ENCODE measurements at regions not wholly inside any gene's neighbourhood (a gene's known extent, or its start where the extent isn't known, plus 50 kb on each side); places are given as distances from the start of the nearest gene placed in this dataset.

- intact Hi-C loops (cut with micrococcal nuclease): no loop called here
- Mint-ChIP-seq H3K9me3 (no peaks in the 10 kb centered on the region), H3K36me3 (ENCODE audit: low read depth) (no peaks in the 10 kb centered on the region), H3K4me3 (no peak overlapping the region), H3K27me3 (no peaks in the 10 kb centered on the region), H3K27ac (no peak overlapping the region), H3K4me1 (ENCODE audit: low read depth) (peaks cover 30% of the 10 kb centered on the region)
- TF ChIP-seq CTCF (IDR thresholded peaks at IDR 0.05): no peak
- ATAC-seq (no peak), DNase-seq (no peak)
- ChIA-PET CTCF (interaction anchor here (1.4 kb wide), 1 partner anchor 40 kb away, joined by 3 read pairs; no protein-coding TSS in a partner anchor), POLR2A (no interaction called here)
These were observed 72.0 kb upstream of the KLF13 start for GRCh38 chr15:31254431-31255175.

- H3K4me1 Mint-ChIP-seq (ENCODE audit: low read depth): peaks cover 30% of the 10 kb centered on the region
- H3K27me3 Mint-ChIP-seq: no peaks in the 10 kb centered on the region
- no peak overlapping the region for H3K27ac Mint-ChIP-seq
- no peaks in the 10 kb centered on the region for H3K9me3 Mint-ChIP-seq
- intact Hi-C loops (cut with micrococcal nuclease): no loop called here
- TF ChIP-seq CTCF (IDR thresholded peaks at IDR 0.05): no peak
- ChIA-PET POLR2A (no interaction called here), CTCF (interaction anchor here (2.1 kb wide), 1 partner anchor 40 kb away, joined by 5 read pairs; no protein-coding TSS in a partner anchor)
- H3K36me3 Mint-ChIP-seq (ENCODE audit: low read depth): no peaks in the 10 kb centered on the region
- no peak for ATAC-seq
- DNase-seq: no peak
- H3K4me3 Mint-ChIP-seq: no peak overlapping the region
These were observed 71.5 kb upstream of the KLF13 start for GRCh38 chr15:31255176-31255510.

- intact Hi-C loops (cut with micrococcal nuclease): no loop called here
- Mint-ChIP-seq H3K36me3 (ENCODE audit: low read depth) (no peaks in the 10 kb centered on the region), H3K4me3 (no peak overlapping the region), H3K27me3 (no peaks in the 10 kb centered on the region), H3K27ac (no peak overlapping the region), H3K4me1 (ENCODE audit: low read depth) (peaks cover 30% of the 10 kb centered on the region), H3K9me3 (no peaks in the 10 kb centered on the region)
- ATAC-seq: no peak
- CTCF ChIA-PET: interaction anchor here (0.7 to 2.1 kb wide), 3 partner anchors 9 to 235 kb away, joined by 3 to 5 read pairs (median 3); no protein-coding TSS in a partner anchor
- no peak for DNase-seq
- TF ChIP-seq CTCF (IDR thresholded peaks at IDR 0.05): no peak
- POLR2A ChIA-PET: no interaction called here
These were observed 70.8 kb upstream of the KLF13 start for GRCh38 chr15:31255732-31256377.

GRCh38 chr15:31256378-31257265, 70.0 kb upstream of the KLF13 start:
- ATAC-seq (peak; percentile 24), DNase-seq (no peak)
- no peak overlapping the region for H3K4me3 Mint-ChIP-seq
- CTCF ChIA-PET: interaction anchor here (0.7 to 2.1 kb wide), 3 partner anchors 8 to 234 kb away, joined by 3 to 5 read pairs (median 3); no protein-coding TSS in a partner anchor
- peaks cover 30% of the 10 kb centered on the region for H3K4me1 Mint-ChIP-seq (ENCODE audit: low read depth)
- H3K27ac Mint-ChIP-seq: no peak overlapping the region
- H3K27me3 Mint-ChIP-seq: no peaks in the 10 kb centered on the region
- no peaks in the 10 kb centered on the region for H3K36me3 Mint-ChIP-seq (ENCODE audit: low read depth)
- intact Hi-C loops (cut with micrococcal nuclease): no loop called here
- TF ChIP-seq CTCF (IDR thresholded peaks at IDR 0.05): no peak
- POLR2A ChIA-PET: no interaction called here
- no peaks in the 10 kb centered on the region for H3K9me3 Mint-ChIP-seq
